ENCODE measurements at regions not wholly inside any gene's neighbourhood (a gene's known extent, or its start where the extent isn't known, plus 50 kb on each side); places are given as distances from the start of the nearest gene placed in this dataset.

DNA sequence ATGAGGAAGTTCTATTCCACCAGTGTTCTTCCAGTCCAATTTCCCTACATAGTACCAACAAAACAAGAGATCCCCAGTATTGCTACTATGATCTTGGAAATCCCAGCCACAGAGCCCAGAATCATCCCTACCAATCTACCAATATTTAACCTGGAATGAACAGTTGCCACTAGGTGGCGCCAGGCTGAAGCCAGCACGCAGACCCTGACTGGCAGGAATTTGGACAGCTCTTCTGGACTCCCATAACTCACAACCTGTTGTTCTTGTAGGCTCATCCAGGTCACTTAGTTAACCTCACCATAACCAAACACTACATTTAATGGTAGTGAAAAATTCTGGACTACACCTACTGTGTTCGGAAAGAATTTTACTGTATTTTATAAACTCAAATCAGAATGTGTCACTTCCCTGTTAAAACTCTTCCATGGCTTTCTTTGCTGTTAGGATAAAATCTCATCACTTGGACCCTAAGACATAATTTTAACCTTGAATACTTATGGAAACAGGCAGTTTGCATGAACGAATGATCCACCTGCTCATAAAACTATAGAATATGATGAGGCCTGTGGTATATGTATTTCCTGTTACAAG is 59.8 kb upstream of the SLC38A11 start:
- TF ChIP-seq, protein P1, sequence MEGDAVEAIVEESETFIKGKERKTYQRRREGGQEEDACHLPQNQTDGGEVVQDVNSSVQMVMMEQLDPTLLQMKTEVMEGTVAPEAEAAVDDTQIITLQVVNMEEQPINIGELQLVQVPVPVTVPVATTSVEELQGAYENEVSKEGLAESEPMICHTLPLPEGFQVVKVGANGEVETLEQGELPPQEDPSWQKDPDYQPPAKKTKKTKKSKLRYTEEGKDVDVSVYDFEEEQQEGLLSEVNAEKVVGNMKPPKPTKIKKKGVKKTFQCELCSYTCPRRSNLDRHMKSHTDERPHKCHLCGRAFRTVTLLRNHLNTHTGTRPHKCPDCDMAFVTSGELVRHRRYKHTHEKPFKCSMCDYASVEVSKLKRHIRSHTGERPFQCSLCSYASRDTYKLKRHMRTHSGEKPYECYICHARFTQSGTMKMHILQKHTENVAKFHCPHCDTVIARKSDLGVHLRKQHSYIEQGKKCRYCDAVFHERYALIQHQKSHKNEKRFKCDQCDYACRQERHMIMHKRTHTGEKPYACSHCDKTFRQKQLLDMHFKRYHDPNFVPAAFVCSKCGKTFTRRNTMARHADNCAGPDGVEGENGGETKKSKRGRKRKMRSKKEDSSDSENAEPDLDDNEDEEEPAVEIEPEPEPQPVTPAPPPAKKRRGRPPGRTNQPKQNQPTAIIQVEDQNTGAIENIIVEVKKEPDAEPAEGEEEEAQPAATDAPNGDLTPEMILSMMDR (IDR thresholded peaks at IDR 0.05) = no peak
- no peak for TF ChIP-seq POLR2A (IDR thresholded peaks at IDR 0.05)

Data from lower leg skin (tissue), 3 donors.